ENCODE measurements at regions not wholly inside any gene's neighbourhood (a gene's known extent, or its start where the extent isn't known, plus 50 kb on each side); places are given as distances from the start of the nearest gene placed in this dataset.

DNA sequence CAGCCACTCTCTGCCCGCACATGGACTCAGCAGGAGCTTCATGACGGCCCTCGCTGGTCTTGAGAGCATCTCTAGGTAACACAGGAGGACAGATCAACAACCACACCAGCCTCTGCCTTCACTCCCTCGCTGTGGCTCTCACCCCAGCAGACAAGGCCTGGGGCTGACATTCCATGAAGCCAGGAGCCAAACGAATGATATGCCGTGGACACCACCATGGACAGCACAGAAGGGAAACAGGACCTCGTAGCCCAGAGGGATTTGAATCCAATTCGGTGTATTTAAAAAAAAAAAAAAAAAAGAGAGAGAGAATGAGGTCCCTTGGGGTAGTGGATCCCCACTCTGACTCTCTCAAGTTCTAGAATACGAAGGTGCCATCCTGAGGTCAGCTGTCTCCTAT, 385.5 kb downstream of the SHANK2 start:
- TF ChIP-seq, protein P1, sequence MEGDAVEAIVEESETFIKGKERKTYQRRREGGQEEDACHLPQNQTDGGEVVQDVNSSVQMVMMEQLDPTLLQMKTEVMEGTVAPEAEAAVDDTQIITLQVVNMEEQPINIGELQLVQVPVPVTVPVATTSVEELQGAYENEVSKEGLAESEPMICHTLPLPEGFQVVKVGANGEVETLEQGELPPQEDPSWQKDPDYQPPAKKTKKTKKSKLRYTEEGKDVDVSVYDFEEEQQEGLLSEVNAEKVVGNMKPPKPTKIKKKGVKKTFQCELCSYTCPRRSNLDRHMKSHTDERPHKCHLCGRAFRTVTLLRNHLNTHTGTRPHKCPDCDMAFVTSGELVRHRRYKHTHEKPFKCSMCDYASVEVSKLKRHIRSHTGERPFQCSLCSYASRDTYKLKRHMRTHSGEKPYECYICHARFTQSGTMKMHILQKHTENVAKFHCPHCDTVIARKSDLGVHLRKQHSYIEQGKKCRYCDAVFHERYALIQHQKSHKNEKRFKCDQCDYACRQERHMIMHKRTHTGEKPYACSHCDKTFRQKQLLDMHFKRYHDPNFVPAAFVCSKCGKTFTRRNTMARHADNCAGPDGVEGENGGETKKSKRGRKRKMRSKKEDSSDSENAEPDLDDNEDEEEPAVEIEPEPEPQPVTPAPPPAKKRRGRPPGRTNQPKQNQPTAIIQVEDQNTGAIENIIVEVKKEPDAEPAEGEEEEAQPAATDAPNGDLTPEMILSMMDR (conservative IDR thresholded peaks at IDR 0.05; ENCODE audit: low read length): no peak
- H3K4me3 ChIP-seq (ENCODE audit: low read length): no peak overlapping the region
- DNase-seq (ENCODE audit: low read depth): no peak

DNA sequence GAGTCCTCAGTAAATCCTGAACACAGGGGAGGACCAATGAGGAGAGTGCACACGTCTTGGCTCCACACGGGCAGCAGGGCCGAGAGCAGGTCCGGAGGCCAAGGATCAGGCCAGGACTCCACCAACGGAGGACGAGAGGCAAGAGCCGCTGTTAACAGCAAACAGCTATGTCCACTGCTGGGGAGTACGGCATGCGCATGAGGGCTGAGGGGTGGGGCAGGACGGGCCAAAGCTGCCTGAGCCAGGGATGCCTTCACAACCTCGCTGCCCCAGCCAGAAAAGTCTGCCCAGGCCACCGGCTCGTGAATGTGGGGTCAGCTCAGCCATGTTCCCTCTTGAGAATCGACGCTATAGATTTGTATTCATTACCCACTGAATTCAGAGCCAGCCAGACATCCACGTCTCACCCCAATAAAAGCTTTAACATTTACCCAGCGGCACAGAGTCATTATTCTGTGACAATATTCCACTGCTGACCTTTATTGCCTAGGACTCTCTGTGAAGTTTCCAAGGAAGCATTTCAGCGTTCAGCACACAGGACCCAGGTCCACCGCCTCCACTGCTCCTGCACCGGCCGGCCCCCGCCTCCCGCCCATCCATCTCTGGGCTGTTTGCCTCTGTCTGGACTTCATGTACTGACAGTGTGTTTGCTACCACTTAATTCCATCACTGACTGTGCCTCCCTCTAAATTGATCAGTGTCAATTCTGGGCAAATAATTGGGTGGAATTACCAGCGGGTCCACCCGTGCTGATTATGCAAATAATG, 384.9 kb downstream of the SHANK2 start:
- TF ChIP-seq, protein P1 (conservative IDR thresholded peaks at IDR 0.05; ENCODE audit: low read length): no peak
- DNase-seq (ENCODE audit: low read depth): no peak
- H3K4me3 ChIP-seq (ENCODE audit: low read length): no peak overlapping the region

DNA sequence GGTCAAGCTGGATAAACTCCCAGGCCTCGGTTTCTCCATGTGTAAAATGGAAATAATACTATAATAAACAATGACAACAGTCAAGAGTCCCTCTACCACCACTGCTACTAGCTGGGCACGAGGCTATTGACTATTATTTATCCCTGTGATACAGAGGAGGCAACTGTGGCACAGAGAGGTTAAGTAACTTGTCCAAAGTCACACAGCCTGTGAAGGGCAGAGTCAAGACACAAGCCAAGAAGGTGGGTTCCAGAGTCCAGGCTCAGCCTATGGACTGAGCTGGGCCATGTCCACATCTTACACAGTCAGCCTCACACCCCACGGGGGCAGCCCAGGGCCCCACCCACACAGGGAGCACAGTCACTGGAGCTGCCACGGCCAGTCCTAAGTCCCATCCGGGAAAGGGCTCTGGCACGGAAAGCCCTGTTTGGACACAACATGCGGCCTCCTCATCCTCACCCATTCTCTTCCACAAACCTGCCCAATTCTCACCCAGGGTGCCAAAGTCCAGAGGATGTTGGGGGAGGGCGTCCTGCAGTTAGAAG, 384.0 kb downstream of the SHANK2 start:
- DNase-seq (ENCODE audit: low read depth): no peak
- TF ChIP-seq, protein P1 (conservative IDR thresholded peaks at IDR 0.05; ENCODE audit: low read length): no peak
- H3K4me3 ChIP-seq (ENCODE audit: low read length): no peak overlapping the region

DNA sequence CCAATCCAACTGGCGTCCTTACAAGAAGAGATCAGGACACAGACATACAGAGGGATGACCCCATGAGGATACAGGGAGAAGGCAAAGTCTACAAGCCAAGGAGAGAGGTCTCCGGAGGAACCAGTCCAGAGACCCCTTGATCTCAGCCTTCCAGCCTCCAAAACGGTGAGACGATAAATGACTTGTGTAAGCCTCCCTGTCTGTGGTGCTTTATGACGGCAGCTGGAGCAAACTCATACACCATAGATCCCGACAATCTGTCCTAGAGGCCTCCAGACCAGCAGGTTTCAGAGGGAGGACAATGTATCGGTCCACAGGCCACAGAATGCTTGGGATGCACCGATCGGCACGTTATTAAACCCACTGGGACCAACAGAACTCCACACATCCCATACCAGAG, 383.3 kb downstream of the SHANK2 start:
- DNase-seq (ENCODE audit: low read depth): no peak
- TF ChIP-seq, protein P1 (conservative IDR thresholded peaks at IDR 0.05; ENCODE audit: low read length): no peak
- H3K4me3 ChIP-seq (ENCODE audit: low read length): no peak overlapping the region

DNA sequence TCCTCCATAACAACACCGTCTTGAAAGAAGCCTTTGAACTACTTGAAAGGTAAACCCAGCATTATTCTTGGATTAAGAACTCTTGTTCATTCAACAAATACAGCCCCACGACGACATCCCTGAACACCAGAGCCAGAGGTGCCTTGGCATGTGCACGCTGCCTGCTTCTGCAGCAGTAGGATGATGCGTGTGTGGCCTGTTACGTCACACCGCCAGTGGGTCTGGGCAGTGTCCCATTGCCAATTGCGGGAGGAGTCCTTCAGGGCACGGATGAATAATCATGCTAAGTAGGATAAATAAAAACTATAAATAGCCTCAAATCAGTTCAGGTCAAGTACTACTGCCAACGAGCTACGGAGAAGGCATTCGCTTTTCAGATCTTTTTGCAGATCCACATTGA, 380.5 kb downstream of the SHANK2 start:
- no peak for DNase-seq (ENCODE audit: low read depth)
- TF ChIP-seq, protein P1 (conservative IDR thresholded peaks at IDR 0.05; ENCODE audit: low read length): no peak
- no peak overlapping the region for H3K4me3 ChIP-seq (ENCODE audit: low read length)

DNA sequence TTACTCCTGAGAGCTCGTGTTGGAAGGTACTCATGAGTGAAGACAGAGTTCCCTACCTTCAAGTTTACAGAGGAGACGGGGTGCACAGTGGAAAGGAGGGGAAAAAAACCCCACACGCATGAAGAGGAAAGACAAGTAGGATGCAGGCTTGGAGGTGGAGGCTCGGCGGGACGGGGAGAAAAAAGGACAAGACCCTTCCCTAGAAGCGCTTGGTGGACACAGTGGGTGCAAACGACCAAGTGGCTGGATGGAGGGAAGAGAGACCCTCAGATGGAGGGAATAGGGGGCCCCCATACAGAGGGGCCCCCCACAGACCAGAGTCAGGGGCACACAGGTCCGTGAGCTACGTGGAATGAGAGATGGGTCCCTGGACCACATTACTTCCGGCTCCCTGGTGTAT, 380.1 kb downstream of the SHANK2 start:
- no peak for DNase-seq (ENCODE audit: low read depth)
- TF ChIP-seq, protein P1 (conservative IDR thresholded peaks at IDR 0.05; ENCODE audit: low read length): no peak
- no peak overlapping the region for H3K4me3 ChIP-seq (ENCODE audit: low read length)
